ENCODE measurements at regions not wholly inside any gene's neighbourhood (a gene's known extent, or its start where the extent isn't known, plus 50 kb on each side); places are given as distances from the start of the nearest gene placed in this dataset.
A peak's percentile ranks its signal among the peaks of the same experiment; 100 is the strongest.

GRCh38 chr12:77189458-77189857 is 124.1 kb upstream of the E2F7 start:
- no peak for DNase-seq

GRCh38 chr12:77179515-77179914 is 114.1 kb upstream of the E2F7 start:
- no peak for DNase-seq

- DNase-seq: no peak
Measured at GRCh38 chr12:77167801-77168200, 102.4 kb upstream of the E2F7 start.

GRCh38 chr12:77166696-77167095 is 101.3 kb upstream of the E2F7 start:
- no peak for DNase-seq

GRCh38 chr12:77163074-77164038 is 98.0 kb upstream of the E2F7 start:
- DNase-seq: no peak

GRCh38 chr12:77161944-77162343 is 96.6 kb upstream of the E2F7 start:
- DNase-seq: no peak

GRCh38 chr12:77160931-77161330 is 95.6 kb upstream of the E2F7 start:
- DNase-seq: no peak

GRCh38 chr12:77153706-77154105 is 88.3 kb upstream of the E2F7 start:
- DNase-seq: no peak

GRCh38 chr12:77152623-77153193 is 87.3 kb upstream of the E2F7 start:
- DNase-seq: peak in 1 of 2 donors; percentile 55

- no peak for DNase-seq
Measured at GRCh38 chr12:77151030-77151429, 85.7 kb upstream of the E2F7 start.

GRCh38 chr12:77133566-77133965 is 68.2 kb upstream of the E2F7 start:
- DNase-seq: no peak

GRCh38 chr12:77131977-77132490 is 66.7 kb upstream of the E2F7 start:
- no peak for DNase-seq

GRCh38 chr12:77130193-77130592 is 64.8 kb upstream of the E2F7 start:
- no peak for DNase-seq

- no peak for DNase-seq
Measured at GRCh38 chr12:77124767-77125166, 59.4 kb upstream of the E2F7 start.

- DNase-seq: no peak
Measured at GRCh38 chr12:77122661-77123060, 57.3 kb upstream of the E2F7 start.

GRCh38 chr12:77122236-77122635 is 56.9 kb upstream of the E2F7 start:
- no peak for DNase-seq

GRCh38 chr12:77120156-77121085 is 55.1 kb upstream of the E2F7 start:
- no peak for DNase-seq

- DNase-seq: no peak
Measured at GRCh38 chr12:77118696-77119095, 53.3 kb upstream of the E2F7 start.

GRCh38 chr12:77116277-77116676 is 50.9 kb upstream of the E2F7 start:
- no peak for DNase-seq

GRCh38 chr12:77115471-77115870 is 50.1 kb upstream of the E2F7 start:
- no peak for DNase-seq

Measured in hippocampal formation (tissue), 2 donors.